SKM-1 treated with dmso at 0.1 percent for 144 hours (cell line): ENCODE measurements at regions not wholly inside any gene's neighbourhood (a gene's known extent, or its start where the extent isn't known, plus 50 kb on each side); places are given as distances from the start of the nearest gene placed in this dataset.
"Not testable (repeated sequence)": the region's sequence is repeated elsewhere in the genome, so short reads cannot be mapped to it uniquely, and the experiment has no call there.

ENCODE experiments used
- DNase-seq: peaks from one replicate; lab custom pipeline; 2025; ENCODE audit not compliant: unreplicated experiment; lab: John Stamatoyannopoulos, UW

GRCh38 chrX:43345166-43345565 lies 310.9 kb upstream of the MAOA start:
- DNase-seq: no peak

GRCh38 chrX:43349363-43349762 lies 306.7 kb upstream of the MAOA start:
- no peak for DNase-seq

GRCh38 chrX:43350935-43351334 lies 305.2 kb upstream of the MAOA start:
- no peak for DNase-seq

GRCh38 chrX:43357741-43358140 lies 298.4 kb upstream of the MAOA start:
- DNase-seq: no peak

GRCh38 chrX:43373032-43373431 lies 283.1 kb upstream of the MAOA start:
- no peak for DNase-seq

- DNase-seq: no peak
Measured at GRCh38 chrX:43375136-43375535, 281.0 kb upstream of the MAOA start.

GRCh38 chrX:43380704-43381103 lies 275.4 kb upstream of the MAOA start:
- no peak for DNase-seq

- no peak for DNase-seq
Measured at GRCh38 chrX:43386875-43387274, 269.2 kb upstream of the MAOA start.

- no peak for DNase-seq
Measured at GRCh38 chrX:43405191-43405590, 250.9 kb upstream of the MAOA start.

GRCh38 chrX:43423876-43424275 lies 232.2 kb upstream of the MAOA start:
- no peak for DNase-seq

- DNase-seq: no peak
Measured at GRCh38 chrX:43436517-43436916, 219.6 kb upstream of the MAOA start.

GRCh38 chrX:43446752-43447151 lies 209.3 kb upstream of the MAOA start:
- no peak for DNase-seq

GRCh38 chrX:43448688-43449087 lies 207.4 kb upstream of the MAOA start:
- no peak for DNase-seq

GRCh38 chrX:43450355-43450754 lies 205.7 kb upstream of the MAOA start:
- no peak for DNase-seq

- DNase-seq: not testable (repeated sequence)
Measured at GRCh38 chrX:43451976-43452686, 204.0 kb upstream of the MAOA start.

GRCh38 chrX:43456063-43456462 lies 200.0 kb upstream of the MAOA start:
- no peak for DNase-seq

- DNase-seq: no peak
Measured at GRCh38 chrX:43456906-43457305, 199.2 kb upstream of the MAOA start.

- no peak for DNase-seq
Measured at GRCh38 chrX:43467608-43468234, 188.4 kb upstream of the MAOA start.

GRCh38 chrX:43469391-43470054 lies 186.6 kb upstream of the MAOA start:
- no peak for DNase-seq

- DNase-seq: no peak
Measured at GRCh38 chrX:43474321-43474720, 181.8 kb upstream of the MAOA start.

- DNase-seq: no peak
Measured at GRCh38 chrX:43479070-43479469, 177.0 kb upstream of the MAOA start.

GRCh38 chrX:43479850-43480249 lies 176.2 kb upstream of the MAOA start:
- no peak for DNase-seq
